ENCODE measurements at regions not wholly inside any gene's neighbourhood (a gene's known extent, or its start where the extent isn't known, plus 50 kb on each side); places are given as distances from the start of the nearest gene placed in this dataset.
A peak's percentile ranks its signal among the peaks of the same experiment; 100 is the strongest.

GRCh38 chr11:45512471-45513148 lies 152.8 kb downstream of the CHST1 start:
- no peaks in the 10 kb centered on the region for H3K4me1 Mint-ChIP-seq
- H3K27me3 Mint-ChIP-seq, result peaks cover 18% of the 10 kb centered on the region
- H3K27ac Mint-ChIP-seq, result no peak overlapping the region
- no peaks in the 10 kb centered on the region for H3K36me3 Mint-ChIP-seq
- no peak for ATAC-seq
- H3K9me3 Mint-ChIP-seq, result no peaks in the 10 kb centered on the region
- H3K4me3 Mint-ChIP-seq, result no peak overlapping the region

- H3K27me3 Mint-ChIP-seq, result peaks cover 20% of the 10 kb centered on the region
- no peaks in the 10 kb centered on the region for H3K4me1 Mint-ChIP-seq
- H3K4me3 Mint-ChIP-seq, result no peak overlapping the region
- no peaks in the 10 kb centered on the region for H3K9me3 Mint-ChIP-seq
- ATAC-seq, result no peak
- H3K27ac Mint-ChIP-seq, result no peak overlapping the region
- H3K36me3 Mint-ChIP-seq, result no peaks in the 10 kb centered on the region
These were observed 153.9 kb downstream of the CHST1 start for GRCh38 chr11:45511566-45511965.

GRCh38 chr11:45507916-45508315 lies 157.5 kb downstream of the CHST1 start:
- Mint-ChIP-seq H3K4me3 (no peak overlapping the region), H3K9me3 (peaks cover 4% of the 10 kb centered on the region)
- no peak for ATAC-seq

GRCh38 chr11:45503311-45503710 lies 162.1 kb downstream of the CHST1 start:
- H3K36me3 Mint-ChIP-seq, result no peaks in the 10 kb centered on the region
- no peaks in the 10 kb centered on the region for H3K4me1 Mint-ChIP-seq
- H3K9me3 Mint-ChIP-seq, result peaks cover 10% of the 10 kb centered on the region
- peaks cover 42% of the 10 kb centered on the region for H3K27me3 Mint-ChIP-seq
- H3K27ac Mint-ChIP-seq, result no peak overlapping the region
- no peak for ATAC-seq
- no peak overlapping the region for H3K4me3 Mint-ChIP-seq

More at GRCh38 chr11:45507916-45508315, 157.5 kb downstream of the CHST1 start:
- Mint-ChIP-seq H3K27ac (no peak overlapping the region), H3K4me1 (no peaks in the 10 kb centered on the region), H3K27me3 (peaks cover 31% of the 10 kb centered on the region), H3K36me3 (no peaks in the 10 kb centered on the region)

GRCh38 chr11:45502226-45502545 lies 163.2 kb downstream of the CHST1 start:
- Mint-ChIP-seq H3K4me1 (no peaks in the 10 kb centered on the region), H3K27ac (no peak overlapping the region), H3K36me3 (no peaks in the 10 kb centered on the region), H3K27me3 (peaks cover 50% of the 10 kb centered on the region), H3K4me3 (no peak overlapping the region), H3K9me3 (peaks cover 16% of the 10 kb centered on the region)
- no peak for ATAC-seq

- H3K4me1 Mint-ChIP-seq, result no peaks in the 10 kb centered on the region
- H3K4me3 Mint-ChIP-seq, result no peak overlapping the region
- H3K27ac Mint-ChIP-seq, result no peak overlapping the region
- ATAC-seq, result no peak
- no peaks in the 10 kb centered on the region for H3K36me3 Mint-ChIP-seq
- peaks cover 16% of the 10 kb centered on the region for H3K9me3 Mint-ChIP-seq
- H3K27me3 Mint-ChIP-seq, result peaks cover 48% of the 10 kb centered on the region
These were observed 163.8 kb downstream of the CHST1 start for GRCh38 chr11:45501392-45502225.

- Mint-ChIP-seq H3K27ac (no peak overlapping the region), H3K27me3 (peaks cover 41% of the 10 kb centered on the region), H3K9me3 (peaks cover 17% of the 10 kb centered on the region), H3K4me3 (no peak overlapping the region), H3K4me1 (no peaks in the 10 kb centered on the region), H3K36me3 (no peaks in the 10 kb centered on the region)
- no peak for ATAC-seq
These were observed 165.0 kb downstream of the CHST1 start for GRCh38 chr11:45500451-45500850.

- Mint-ChIP-seq H3K9me3 (peaks cover 22% of the 10 kb centered on the region), H3K36me3 (no peaks in the 10 kb centered on the region), H3K27me3 (peaks cover 19% of the 10 kb centered on the region), H3K27ac (no peak overlapping the region), H3K4me1 (no peaks in the 10 kb centered on the region), H3K4me3 (no peak overlapping the region)
- ATAC-seq, result peak; percentile 29
These were observed 170.7 kb downstream of the CHST1 start for GRCh38 chr11:45494738-45495137.

GRCh38 chr11:45489281-45489905 lies 176.0 kb downstream of the CHST1 start:
- no peak for ATAC-seq
- H3K4me1 Mint-ChIP-seq, result no peaks in the 10 kb centered on the region
- peaks cover 20% of the 10 kb centered on the region for H3K27me3 Mint-ChIP-seq

GRCh38 chr11:45486461-45486860 lies 179.0 kb downstream of the CHST1 start:
- Mint-ChIP-seq H3K4me3 (no peak overlapping the region), H3K27me3 (peaks cover 46% of the 10 kb centered on the region), H3K27ac (no peak overlapping the region), H3K9me3 (peaks cover 2% of the 10 kb centered on the region), H3K4me1 (no peaks in the 10 kb centered on the region), H3K36me3 (no peaks in the 10 kb centered on the region)
- no peak for ATAC-seq

More at GRCh38 chr11:45489281-45489905, 176.0 kb downstream of the CHST1 start:
- H3K36me3 Mint-ChIP-seq, result no peaks in the 10 kb centered on the region
- H3K9me3 Mint-ChIP-seq, result peaks cover 10% of the 10 kb centered on the region
- no peak overlapping the region for H3K27ac Mint-ChIP-seq
- no peak overlapping the region for H3K4me3 Mint-ChIP-seq

GRCh38 chr11:45485070-45485707 lies 180.2 kb downstream of the CHST1 start:
- Mint-ChIP-seq H3K4me1 (no peaks in the 10 kb centered on the region), H3K27ac (no peak overlapping the region), H3K36me3 (no peaks in the 10 kb centered on the region), H3K27me3 (peaks cover 58% of the 10 kb centered on the region), H3K4me3 (no peak overlapping the region), H3K9me3 (peaks cover 2% of the 10 kb centered on the region)
- no peak for ATAC-seq

GRCh38 chr11:45484326-45484883 lies 181.0 kb downstream of the CHST1 start:
- Mint-ChIP-seq H3K9me3 (peaks cover 2% of the 10 kb centered on the region), H3K4me1 (no peaks in the 10 kb centered on the region), H3K27me3 (peaks cover 66% of the 10 kb centered on the region), H3K27ac (no peak overlapping the region), H3K4me3 (no peak overlapping the region), H3K36me3 (no peaks in the 10 kb centered on the region)
- no peak for ATAC-seq

- H3K36me3 Mint-ChIP-seq, result no peaks in the 10 kb centered on the region
- H3K4me3 Mint-ChIP-seq, result no peak overlapping the region
- H3K4me1 Mint-ChIP-seq, result no peaks in the 10 kb centered on the region
- ATAC-seq, result no peak
- H3K27me3 Mint-ChIP-seq, result peaks cover 72% of the 10 kb centered on the region
- peaks cover 2% of the 10 kb centered on the region for H3K9me3 Mint-ChIP-seq
- H3K27ac Mint-ChIP-seq, result no peak overlapping the region
These were observed 182.0 kb downstream of the CHST1 start for GRCh38 chr11:45483416-45483815.

GRCh38 chr11:45482331-45482730 lies 183.1 kb downstream of the CHST1 start:
- ATAC-seq, result no peak
- H3K4me1 Mint-ChIP-seq, result no peaks in the 10 kb centered on the region
- no peak overlapping the region for H3K27ac Mint-ChIP-seq
- H3K36me3 Mint-ChIP-seq, result no peaks in the 10 kb centered on the region
- H3K9me3 Mint-ChIP-seq, result peaks cover 2% of the 10 kb centered on the region
- peaks cover 72% of the 10 kb centered on the region for H3K27me3 Mint-ChIP-seq
- no peak overlapping the region for H3K4me3 Mint-ChIP-seq

- H3K4me1 Mint-ChIP-seq, result no peaks in the 10 kb centered on the region
- no peak overlapping the region for H3K4me3 Mint-ChIP-seq
- H3K27me3 Mint-ChIP-seq, result peaks cover 62% of the 10 kb centered on the region
- ATAC-seq, result no peak
- H3K9me3 Mint-ChIP-seq, result no peaks in the 10 kb centered on the region
- H3K36me3 Mint-ChIP-seq, result no peaks in the 10 kb centered on the region
- no peak overlapping the region for H3K27ac Mint-ChIP-seq
These were observed 184.4 kb downstream of the CHST1 start for GRCh38 chr11:45481026-45481425.
